Neural crest cell (in vitro differentiated cells): ENCODE measurements at regions not wholly inside any gene's neighbourhood (a gene's known extent, or its start where the extent isn't known, plus 50 kb on each side); places are given as distances from the start of the nearest gene placed in this dataset.

Experiments
- DNase-seq: peaks from one replicate; pipeline ENCODE4 v3.0.0; 2021; ENCODE audit warnings: low read depth, mixed read lengths, low spot score
- H3K27ac Mint-ChIP-seq: one replicate; pipeline ENCODE4 v1.8.0; 2021; ENCODE audit warnings: mild to moderate bottlenecking, mixed read lengths; ENCODE audit not compliant: unreplicated experiment
- H3K27me3 Mint-ChIP-seq: 2 replicates; pipeline ENCODE4 v1.8.0; 2021; ENCODE audit warnings: low read depth, mild to moderate bottlenecking, mixed read lengths
- H3K36me3 Mint-ChIP-seq: 2 replicates; pipeline ENCODE4 v1.8.0; 2021; ENCODE audit warnings: low read depth, mild to moderate bottlenecking, mixed read lengths
- H3K4me1 Mint-ChIP-seq: 2 replicates; pipeline ENCODE4 v1.8.0; 2021; ENCODE audit warnings: mixed read lengths
- H3K4me3 Mint-ChIP-seq: one replicate; pipeline ENCODE4 v1.8.0; 2021; ENCODE audit warnings: mild to moderate bottlenecking, mixed read lengths
- H3K9me3 Mint-ChIP-seq: 2 replicates; pipeline ENCODE4 v1.8.0; 2021; ENCODE audit warnings: mixed read lengths
- CTCF ChIP-seq: fragments of 200-600 bp; sonication (generic); conservative IDR thresholded peaks from 2 replicates; pipeline ENCODE4 v1.5.0; 2021; ENCODE audit warnings: antibody characterized with exemption, mild to moderate bottlenecking

- no peak overlapping the region for H3K4me3 Mint-ChIP-seq
- TF ChIP-seq CTCF, result no peak
Observed at GRCh38 chr18:22009242-22009641, 160.1 kb upstream of the GATA6 start.

DNA sequence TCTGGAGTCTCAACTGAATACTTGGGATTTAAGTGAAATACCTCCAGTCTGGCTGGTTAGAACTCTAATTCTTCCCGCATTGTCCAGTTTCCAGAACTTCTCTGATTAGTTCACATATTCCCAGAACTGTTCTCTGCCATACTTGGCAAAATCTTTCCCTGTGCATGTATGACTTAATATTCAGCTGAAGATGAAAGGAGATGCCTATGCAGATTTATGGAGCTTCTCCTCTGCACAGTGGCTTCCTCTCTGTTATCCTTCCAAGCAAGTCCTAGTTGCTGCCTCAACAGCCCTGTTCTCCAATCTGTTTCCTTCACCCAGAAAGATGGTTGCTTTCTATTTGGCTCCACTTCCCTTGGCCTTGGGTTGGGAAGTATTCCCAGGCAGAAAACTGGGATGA lies 155.4 kb upstream of the GATA6 start:
- Mint-ChIP-seq H3K4me3 (no peak overlapping the region), H3K9me3 (peaks cover 9% of the 10 kb centered on the region), H3K4me1 (peaks cover 9% of the 10 kb centered on the region), H3K36me3 (no peaks in the 10 kb centered on the region), H3K27ac (no peak overlapping the region), H3K27me3 (no peaks in the 10 kb centered on the region)
- no peak for TF ChIP-seq CTCF
- DNase-seq, result no peak

More at GRCh38 chr18:22009242-22009641, 160.1 kb upstream of the GATA6 start:
- Mint-ChIP-seq H3K4me1 (no peaks in the 10 kb centered on the region), H3K27ac (no peak overlapping the region), H3K36me3 (no peaks in the 10 kb centered on the region), H3K9me3 (peaks cover 8% of the 10 kb centered on the region), H3K27me3 (no peaks in the 10 kb centered on the region)
- no peak for DNase-seq

DNA sequence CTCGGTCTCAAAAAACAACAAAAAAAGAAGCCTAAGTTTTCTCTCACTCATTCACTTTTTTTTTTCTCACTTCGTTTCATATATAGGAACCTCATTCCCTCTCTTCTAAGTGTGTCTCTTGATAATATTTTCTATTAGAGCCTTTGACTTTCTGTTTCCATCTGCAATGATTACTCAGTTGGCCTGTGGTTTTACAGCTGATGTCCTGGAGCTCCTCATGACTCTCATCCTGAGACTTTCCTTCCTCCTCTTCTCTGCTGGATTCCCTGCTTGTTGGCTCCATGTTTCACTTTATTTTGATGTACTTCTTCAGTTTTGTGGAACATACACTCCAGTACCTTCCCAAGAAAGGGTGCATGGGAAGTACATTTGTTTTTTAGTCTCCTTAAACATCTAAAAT lies 154.2 kb upstream of the GATA6 start:
- Mint-ChIP-seq H3K36me3 (no peaks in the 10 kb centered on the region), H3K4me1 (peaks cover 9% of the 10 kb centered on the region), H3K27ac (no peak overlapping the region), H3K9me3 (peaks cover 8% of the 10 kb centered on the region), H3K4me3 (no peak overlapping the region), H3K27me3 (no peaks in the 10 kb centered on the region)
- no peak for TF ChIP-seq CTCF
- DNase-seq, result no peak

- Mint-ChIP-seq H3K4me3 (no peak overlapping the region), H3K27ac (no peak overlapping the region), H3K9me3 (peaks cover 5% of the 10 kb centered on the region), H3K27me3 (no peaks in the 10 kb centered on the region), H3K36me3 (no peaks in the 10 kb centered on the region), H3K4me1 (peaks cover 14% of the 10 kb centered on the region)
- no peak for DNase-seq
- no peak for TF ChIP-seq CTCF
Observed at GRCh38 chr18:22018366-22018765, 151.0 kb upstream of the GATA6 start.

- DNase-seq, result no peak
- H3K4me1 Mint-ChIP-seq, result peaks cover 14% of the 10 kb centered on the region
- peaks cover 2% of the 10 kb centered on the region for H3K9me3 Mint-ChIP-seq
- H3K4me3 Mint-ChIP-seq, result no peak overlapping the region
- no peaks in the 10 kb centered on the region for H3K27me3 Mint-ChIP-seq
- H3K27ac Mint-ChIP-seq, result no peak overlapping the region
- TF ChIP-seq CTCF, result no peak
- H3K36me3 Mint-ChIP-seq, result no peaks in the 10 kb centered on the region
Observed at GRCh38 chr18:22019193-22019592, 150.2 kb upstream of the GATA6 start.
